HG03469 (cell line): ENCODE measurements at regions not wholly inside any gene's neighbourhood (a gene's known extent, or its start where the extent isn't known, plus 50 kb on each side); places are given as distances from the start of the nearest gene placed in this dataset.

Source experiments
- ATAC-seq: cut with Tn5 transposase; IDR thresholded peaks from one replicate; pipeline ENCODE4 v1.9.1; 2021; ENCODE audit warnings: mild to moderate bottlenecking, moderate library complexity, moderate number of reproducible peaks; ENCODE audit not compliant: unreplicated experiment

GRCh38 chr6:25035512-25036435 is 100.0 kb upstream of the RIPOR2 start:
- ATAC-seq, result no peak

DNA sequence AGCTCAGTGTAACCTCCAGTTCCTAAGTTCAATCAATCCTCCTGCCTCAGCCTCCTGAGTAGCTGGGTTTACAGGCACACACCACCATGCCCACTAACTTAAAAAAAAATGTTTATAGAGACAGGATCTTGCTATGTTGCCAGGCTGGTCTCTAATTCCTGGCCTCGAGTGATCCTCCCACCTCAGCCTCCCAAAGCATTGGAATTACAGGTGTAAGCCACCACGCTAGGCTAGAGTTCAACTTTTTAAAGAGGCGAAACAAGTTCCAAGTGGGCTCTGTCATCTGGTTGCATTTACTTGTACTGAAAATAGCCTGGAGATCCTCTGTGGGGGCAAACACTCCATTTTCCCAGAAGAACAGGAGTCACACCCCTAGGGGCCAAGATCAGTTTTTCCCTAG is 100.7 kb upstream of the RIPOR2 start:
- no peak for ATAC-seq

DNA sequence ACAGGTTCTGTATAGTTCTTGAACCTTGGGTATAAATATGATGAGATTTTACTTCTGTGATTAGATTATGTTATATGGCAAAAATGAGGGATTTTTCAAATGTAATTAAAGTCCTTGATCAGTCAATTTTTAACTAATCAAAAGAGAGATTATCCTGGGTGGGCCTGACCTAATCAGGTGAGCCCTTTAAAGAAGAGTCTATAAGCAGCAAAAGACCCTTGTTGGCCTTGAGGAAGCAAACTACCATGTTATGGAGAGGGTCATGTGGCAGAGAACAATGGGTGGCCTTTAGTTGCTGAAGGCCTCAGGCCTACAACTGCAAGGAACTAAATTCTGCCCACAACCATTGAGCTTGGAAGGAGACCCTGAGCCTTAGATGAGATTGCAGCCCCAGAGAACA is 102.5 kb upstream of the RIPOR2 start:
- ATAC-seq, result no peak

- ATAC-seq, result no peak
Measured at GRCh38 chr6:25038999-25039398, 103.2 kb upstream of the RIPOR2 start.

- no peak for ATAC-seq
Measured at GRCh38 chr6:25041485-25042035, 105.8 kb upstream of the RIPOR2 start.

- ATAC-seq, result no peak
Measured at GRCh38 chr6:25042036-25042521, 106.3 kb upstream of the RIPOR2 start.

DNA sequence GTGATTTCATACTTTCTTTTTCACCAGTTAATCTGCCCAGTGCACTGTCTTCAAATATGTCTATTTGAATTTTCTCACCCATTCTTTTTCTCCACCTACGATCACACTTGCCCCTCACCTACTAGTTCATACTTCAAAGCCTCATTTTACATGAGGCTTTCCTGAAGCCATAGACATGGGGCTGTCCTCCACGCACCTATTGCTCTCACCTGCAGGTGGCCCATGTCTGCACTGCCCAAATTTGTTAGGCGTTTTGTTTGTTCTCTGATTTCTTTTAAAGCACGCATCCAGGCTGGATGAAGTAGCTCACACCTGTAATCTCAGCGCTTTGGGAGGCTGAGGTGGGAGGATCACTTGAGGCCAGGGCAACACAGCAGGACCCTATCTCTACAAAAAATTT is 106.8 kb upstream of the RIPOR2 start:
- no peak for ATAC-seq

DNA sequence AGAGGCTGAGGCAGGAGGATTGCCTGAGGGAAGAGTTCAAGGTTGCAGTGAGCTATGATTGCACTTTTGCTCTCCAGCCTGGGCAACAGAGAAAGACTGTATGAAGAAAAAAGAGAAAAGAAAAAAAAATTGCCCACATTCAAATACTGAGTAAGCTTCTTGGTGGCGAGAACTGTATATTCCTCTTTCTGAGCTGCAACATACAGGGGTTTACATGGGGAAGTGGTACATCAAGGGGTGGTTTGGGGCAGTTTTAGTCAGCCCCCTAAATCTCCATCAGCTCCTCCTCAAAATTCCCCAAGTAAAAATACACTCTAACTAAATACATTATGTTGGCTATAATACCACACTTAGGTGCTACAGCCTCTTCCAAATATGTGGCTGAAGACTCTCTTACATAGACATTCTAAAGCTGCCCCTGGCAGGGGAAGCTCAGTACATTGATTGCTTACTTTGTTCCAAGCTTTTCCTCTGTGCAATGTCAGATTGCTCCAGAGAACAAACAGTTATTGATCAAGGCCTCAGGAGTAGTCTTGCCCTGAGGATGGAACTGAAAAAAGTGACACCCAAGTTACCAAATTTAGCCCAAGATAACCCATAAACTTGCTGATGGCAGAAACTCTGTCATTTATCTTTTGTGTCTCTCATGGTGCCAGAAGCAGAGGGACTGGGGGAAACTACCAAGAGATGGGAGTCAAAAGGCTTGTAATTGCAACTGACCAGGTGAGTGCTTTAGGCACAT is 107.4 kb upstream of the RIPOR2 start:
- no peak for ATAC-seq

- no peak for ATAC-seq
Measured at GRCh38 chr6:25043892-25044291, 108.1 kb upstream of the RIPOR2 start.

- ATAC-seq, result no peak
Measured at GRCh38 chr6:25046942-25047341, 111.2 kb upstream of the RIPOR2 start.

DNA sequence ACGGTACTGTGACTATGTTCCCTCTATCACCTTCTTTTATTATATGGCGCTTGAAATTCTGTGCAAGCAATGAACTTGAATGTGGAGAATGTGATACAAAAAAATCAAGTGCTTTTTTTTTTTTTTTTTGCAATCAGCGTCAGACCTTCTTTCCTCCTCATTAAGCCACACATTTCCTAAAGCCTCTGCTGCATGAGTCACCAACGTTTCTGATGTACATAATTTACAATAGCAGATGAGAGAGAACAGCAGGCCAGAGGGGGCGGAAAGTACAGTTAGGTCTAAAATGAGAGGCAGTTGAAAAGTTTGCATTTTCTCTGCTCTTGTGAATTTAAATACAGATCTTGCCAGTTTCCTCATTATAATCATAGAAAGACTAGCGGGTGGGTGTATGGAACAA is 114.6 kb upstream of the RIPOR2 start:
- no peak for ATAC-seq

DNA sequence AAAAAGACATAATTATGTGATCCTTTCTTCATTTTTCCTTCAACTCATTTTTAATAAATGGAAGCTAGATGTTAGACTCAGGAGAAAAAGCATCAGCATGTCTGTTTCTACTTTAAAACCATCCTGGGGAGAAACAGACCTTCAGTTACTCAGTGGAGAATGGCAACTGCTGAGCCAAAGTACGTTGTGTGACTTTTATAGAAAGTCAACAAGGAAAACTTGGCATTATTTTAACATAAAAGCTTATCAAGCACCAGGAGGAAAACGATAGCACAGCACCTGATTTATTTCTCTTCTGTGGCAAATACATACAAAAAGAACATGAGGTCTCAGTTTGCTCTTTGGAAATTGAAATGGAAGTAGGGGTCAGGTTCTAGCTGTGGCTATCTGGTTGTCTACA is 115.3 kb upstream of the RIPOR2 start:
- no peak for ATAC-seq

GRCh38 chr6:25052181-25052580 is 116.4 kb upstream of the RIPOR2 start:
- ATAC-seq, result no peak

- ATAC-seq, result peak; percentile 44
Measured at GRCh38 chr6:25053875-25054371, 118.2 kb upstream of the RIPOR2 start.

DNA sequence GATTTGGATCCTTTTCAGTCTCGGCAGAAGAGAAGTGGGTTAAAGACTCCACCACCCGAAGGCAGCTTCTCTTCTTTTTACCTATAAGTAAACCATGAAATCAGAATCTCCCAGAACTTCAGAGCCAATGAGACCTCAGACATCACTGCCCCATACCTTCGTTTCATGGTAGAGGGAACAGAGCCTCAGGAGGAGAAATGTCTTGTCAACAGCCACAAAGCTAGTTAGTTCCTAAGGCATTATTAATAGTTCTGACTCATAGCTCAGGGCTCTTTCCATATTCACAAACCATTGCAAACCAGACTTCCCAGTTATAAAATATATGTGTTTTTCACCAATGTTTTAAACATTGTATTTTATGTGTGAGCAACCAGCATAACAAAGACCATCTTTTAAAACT is 118.7 kb upstream of the RIPOR2 start:
- ATAC-seq, result no peak

DNA sequence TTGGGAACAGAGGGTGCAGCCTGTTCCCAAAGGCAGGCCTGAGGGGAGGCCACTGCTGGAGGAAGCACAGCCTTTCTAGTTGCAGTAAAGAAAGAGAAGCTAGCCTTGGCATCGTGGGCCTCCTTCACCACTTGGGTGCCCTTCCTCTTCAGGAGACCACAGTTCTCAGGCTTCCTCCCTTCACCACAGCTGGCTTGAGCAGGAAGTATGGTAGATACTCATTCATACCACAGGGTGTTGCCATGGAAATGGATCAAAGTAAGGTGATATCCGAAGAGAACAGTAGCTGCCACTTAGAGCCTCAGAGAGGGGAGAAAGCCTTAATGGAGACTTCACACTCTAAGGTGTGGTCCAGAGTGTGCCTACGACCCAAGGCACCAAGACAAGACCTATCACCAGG is 120.4 kb upstream of the RIPOR2 start:
- ATAC-seq, result peak; percentile 66

DNA sequence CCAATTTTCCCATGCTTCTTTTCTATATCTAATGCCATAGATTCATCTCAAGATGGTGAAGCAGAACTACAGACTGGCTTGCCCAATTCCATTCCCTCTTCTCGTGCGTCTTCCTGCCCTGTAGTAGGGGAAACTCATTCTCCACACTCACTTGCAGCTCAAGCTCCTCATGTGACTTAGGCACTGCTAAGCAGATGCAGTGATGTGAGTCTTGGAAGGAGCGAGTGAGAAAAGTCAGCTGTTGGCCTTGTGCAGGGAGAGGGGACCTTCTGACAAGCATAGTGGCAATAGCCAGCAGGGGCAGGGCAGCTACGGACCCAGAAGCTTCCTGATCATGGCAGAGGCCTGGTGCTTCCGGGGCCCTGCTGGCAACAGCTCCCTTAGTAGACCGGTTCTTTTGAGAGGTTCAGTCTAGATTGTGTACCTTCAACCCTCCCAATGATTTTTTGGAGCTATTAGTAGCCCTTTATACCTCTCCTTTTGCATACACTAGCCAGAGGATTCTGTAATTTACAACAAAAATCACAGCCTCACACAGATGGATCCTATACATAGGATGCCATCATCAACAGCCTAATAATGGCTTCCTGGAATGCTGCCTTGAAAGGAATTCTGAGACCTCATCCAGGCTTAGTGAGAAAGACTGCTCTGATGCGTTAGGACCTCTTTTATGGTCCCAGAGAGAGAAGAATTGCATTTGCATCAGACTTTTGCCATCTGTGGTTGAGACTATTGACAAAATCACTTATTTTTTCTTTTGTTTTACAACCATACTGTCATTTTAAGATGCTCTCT is 121.5 kb upstream of the RIPOR2 start:
- ATAC-seq, result no peak

DNA sequence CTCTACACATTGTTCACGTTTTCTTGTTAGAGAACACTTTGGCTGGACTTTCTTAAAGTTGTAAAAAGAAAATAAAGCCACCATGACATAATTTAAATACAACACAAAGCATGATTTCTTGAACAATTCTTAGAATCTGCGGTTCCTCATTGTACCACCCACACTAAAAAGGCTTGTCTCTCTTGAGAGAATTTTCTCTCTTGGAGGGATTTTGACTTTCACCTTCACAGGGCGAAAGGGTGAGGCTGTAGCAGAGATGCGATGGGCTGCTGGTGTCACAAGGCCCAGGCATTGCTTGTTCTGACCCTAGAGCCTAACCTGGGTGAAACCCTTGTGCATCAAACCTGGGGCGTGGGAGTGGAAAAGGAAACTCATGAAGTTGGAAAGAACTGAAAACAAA is 122.7 kb upstream of the RIPOR2 start:
- no peak for ATAC-seq

GRCh38 chr6:25058941-25059340 is 123.2 kb upstream of the RIPOR2 start:
- no peak for ATAC-seq

DNA sequence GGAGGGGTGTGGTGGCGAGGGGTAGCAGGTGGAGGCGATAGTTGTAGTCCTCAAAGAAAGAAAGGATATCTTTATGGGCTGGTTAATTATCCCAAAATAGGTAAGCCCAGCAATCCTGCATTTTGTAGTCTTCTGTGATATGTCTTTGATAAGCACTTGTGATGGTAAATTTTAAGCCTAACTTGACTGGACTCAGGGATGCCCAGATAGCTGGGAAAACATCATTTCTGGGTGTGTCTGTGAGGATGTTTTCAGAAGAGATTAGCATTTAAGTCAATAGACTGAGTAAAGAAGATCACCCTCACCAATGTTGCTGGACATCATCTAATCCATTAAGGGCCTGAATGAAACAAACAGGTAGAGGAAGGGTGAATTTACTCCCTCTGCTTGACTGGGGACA is 124.8 kb upstream of the RIPOR2 start:
- no peak for ATAC-seq
